ENCODE measurements at regions not wholly inside any gene's neighbourhood (a gene's known extent, or its start where the extent isn't known, plus 50 kb on each side); places are given as distances from the start of the nearest gene placed in this dataset.

DNA sequence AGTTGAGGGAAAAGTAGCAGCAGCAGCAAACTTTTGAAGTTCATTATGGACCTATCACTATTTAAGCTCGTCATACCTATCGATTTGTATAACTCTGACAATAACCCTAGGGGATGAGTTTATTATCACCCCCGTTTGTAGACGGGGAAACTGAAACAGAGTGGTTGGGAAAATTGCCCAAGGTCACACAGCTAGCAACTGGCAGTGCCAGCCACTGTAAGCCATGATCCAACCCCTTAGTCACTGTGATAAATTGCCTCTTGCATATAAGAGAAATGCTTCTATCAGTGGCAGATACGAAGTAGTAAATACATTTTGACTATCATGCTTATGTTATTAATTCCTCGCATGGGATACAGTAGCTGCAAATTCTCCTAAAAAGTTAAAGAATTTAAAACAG lies 73.3 kb upstream of the ATP10B start:
- TF ChIP-seq, protein P1, sequence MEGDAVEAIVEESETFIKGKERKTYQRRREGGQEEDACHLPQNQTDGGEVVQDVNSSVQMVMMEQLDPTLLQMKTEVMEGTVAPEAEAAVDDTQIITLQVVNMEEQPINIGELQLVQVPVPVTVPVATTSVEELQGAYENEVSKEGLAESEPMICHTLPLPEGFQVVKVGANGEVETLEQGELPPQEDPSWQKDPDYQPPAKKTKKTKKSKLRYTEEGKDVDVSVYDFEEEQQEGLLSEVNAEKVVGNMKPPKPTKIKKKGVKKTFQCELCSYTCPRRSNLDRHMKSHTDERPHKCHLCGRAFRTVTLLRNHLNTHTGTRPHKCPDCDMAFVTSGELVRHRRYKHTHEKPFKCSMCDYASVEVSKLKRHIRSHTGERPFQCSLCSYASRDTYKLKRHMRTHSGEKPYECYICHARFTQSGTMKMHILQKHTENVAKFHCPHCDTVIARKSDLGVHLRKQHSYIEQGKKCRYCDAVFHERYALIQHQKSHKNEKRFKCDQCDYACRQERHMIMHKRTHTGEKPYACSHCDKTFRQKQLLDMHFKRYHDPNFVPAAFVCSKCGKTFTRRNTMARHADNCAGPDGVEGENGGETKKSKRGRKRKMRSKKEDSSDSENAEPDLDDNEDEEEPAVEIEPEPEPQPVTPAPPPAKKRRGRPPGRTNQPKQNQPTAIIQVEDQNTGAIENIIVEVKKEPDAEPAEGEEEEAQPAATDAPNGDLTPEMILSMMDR (optimal IDR thresholded peaks at IDR 0.05 in 1 of 3, IDR thresholded peaks at IDR 0.05 in 1 of 3, conservative IDR thresholded peaks at IDR 0.05 in 1 of 3; ENCODE audit: extremely low read depth in 1 of 3, insufficient read depth in 2 of 3, low read length in 3 of 3): no peak
- no peak for TF ChIP-seq EZH2 (IDR thresholded peaks at IDR 0.05; ENCODE audit: low read length)

Data from keratinocyte (primary cell).